ENCODE measurements at regions not wholly inside any gene's neighbourhood (a gene's known extent, or its start where the extent isn't known, plus 50 kb on each side); places are given as distances from the start of the nearest gene placed in this dataset.
A peak's percentile ranks its signal among the peaks of the same experiment; 100 is the strongest.
"Not testable (repeated sequence)": the region's sequence is repeated elsewhere in the genome, so short reads cannot be mapped to it uniquely, and the experiment has no call there.

- in situ Hi-C loops (cut with HindIII; ENCODE audit: low pct_ligation_motif_present, low pct_unique_long_range_greater_than_20kb, low sequenced_read_pairs) = no loop called here
- DNase-seq = no peak
Observed at GRCh38 chr6:51027283-51028065, 208.8 kb downstream of the TFAP2B start.

- peak; percentile 29 for DNase-seq
- in situ Hi-C loops (cut with HindIII; ENCODE audit: low pct_ligation_motif_present, low pct_unique_long_range_greater_than_20kb, low sequenced_read_pairs) = no loop called here
Observed at GRCh38 chr6:51028276-51028675, 209.6 kb downstream of the TFAP2B start.

- no peak for DNase-seq
Observed at GRCh38 chr6:51029561-51029960, 210.9 kb downstream of the TFAP2B start.

GRCh38 chr6:51045548-51045947 is 226.9 kb downstream of the TFAP2B start:
- in situ Hi-C loops (cut with HindIII; ENCODE audit: low pct_ligation_motif_present, low pct_unique_long_range_greater_than_20kb, low sequenced_read_pairs) = no loop called here

More at GRCh38 chr6:51029561-51029960, 210.9 kb downstream of the TFAP2B start:
- in situ Hi-C loops (cut with HindIII; ENCODE audit: low pct_ligation_motif_present, low pct_unique_long_range_greater_than_20kb, low sequenced_read_pairs) = no loop called here

GRCh38 chr6:51049288-51049982 is 230.8 kb downstream of the TFAP2B start:
- DNase-seq = no peak
- in situ Hi-C loops (cut with HindIII; ENCODE audit: low pct_ligation_motif_present, low pct_unique_long_range_greater_than_20kb, low sequenced_read_pairs) = no loop called here

More at GRCh38 chr6:51045548-51045947, 226.9 kb downstream of the TFAP2B start:
- no peak for DNase-seq

- DNase-seq = peak; percentile 18
Observed at GRCh38 chr6:51049983-51050877, 231.6 kb downstream of the TFAP2B start.

GRCh38 chr6:51052716-51053115 is 234.0 kb downstream of the TFAP2B start:
- DNase-seq; in situ Hi-C loops (cut with HindIII; ENCODE audit: low pct_ligation_motif_present, low pct_unique_long_range_greater_than_20kb, low sequenced_read_pairs): not testable (repeated sequence)

More at GRCh38 chr6:51049983-51050877, 231.6 kb downstream of the TFAP2B start:
- in situ Hi-C loops (cut with HindIII; ENCODE audit: low pct_ligation_motif_present, low pct_unique_long_range_greater_than_20kb, low sequenced_read_pairs) = no loop called here

- in situ Hi-C loops (cut with HindIII; ENCODE audit: low pct_ligation_motif_present, low pct_unique_long_range_greater_than_20kb, low sequenced_read_pairs) = not testable (repeated sequence)
Observed at GRCh38 chr6:51055316-51055715, 236.6 kb downstream of the TFAP2B start.

GRCh38 chr6:51057296-51057695 is 238.6 kb downstream of the TFAP2B start:
- in situ Hi-C loops (cut with HindIII; ENCODE audit: low pct_ligation_motif_present, low pct_unique_long_range_greater_than_20kb, low sequenced_read_pairs) = no loop called here
- no peak for DNase-seq

More at GRCh38 chr6:51055316-51055715, 236.6 kb downstream of the TFAP2B start:
- DNase-seq = not testable (repeated sequence)

- DNase-seq = no peak
- in situ Hi-C loops (cut with HindIII; ENCODE audit: low pct_ligation_motif_present, low pct_unique_long_range_greater_than_20kb, low sequenced_read_pairs) = no loop called here
Observed at GRCh38 chr6:51060262-51060762, 241.6 kb downstream of the TFAP2B start.

GRCh38 chr6:51062166-51062722 is 243.6 kb downstream of the TFAP2B start:
- in situ Hi-C loops (cut with HindIII; ENCODE audit: low pct_ligation_motif_present, low pct_unique_long_range_greater_than_20kb, low sequenced_read_pairs) = no loop called here

GRCh38 chr6:51077821-51078518 is 259.3 kb downstream of the TFAP2B start:
- in situ Hi-C loops (cut with HindIII; ENCODE audit: low pct_ligation_motif_present, low pct_unique_long_range_greater_than_20kb, low sequenced_read_pairs) = no loop called here
- no peak for DNase-seq

More at GRCh38 chr6:51062166-51062722, 243.6 kb downstream of the TFAP2B start:
- DNase-seq = no peak

GRCh38 chr6:51090343-51090742 is 271.7 kb downstream of the TFAP2B start:
- in situ Hi-C loops (cut with HindIII; ENCODE audit: low pct_ligation_motif_present, low pct_unique_long_range_greater_than_20kb, low sequenced_read_pairs) = no loop called here
- DNase-seq = no peak

- DNase-seq = peak; percentile 41
- in situ Hi-C loops (cut with HindIII; ENCODE audit: low pct_ligation_motif_present, low pct_unique_long_range_greater_than_20kb, low sequenced_read_pairs) = no loop called here
Observed at GRCh38 chr6:51093871-51094270, 275.2 kb downstream of the TFAP2B start.

- DNase-seq = no peak
- in situ Hi-C loops (cut with HindIII; ENCODE audit: low pct_ligation_motif_present, low pct_unique_long_range_greater_than_20kb, low sequenced_read_pairs) = no loop called here
Observed at GRCh38 chr6:51094271-51094670, 275.6 kb downstream of the TFAP2B start.

GRCh38 chr6:51098246-51098645 is 279.6 kb downstream of the TFAP2B start:
- DNase-seq = no peak
- in situ Hi-C loops (cut with HindIII; ENCODE audit: low pct_ligation_motif_present, low pct_unique_long_range_greater_than_20kb, low sequenced_read_pairs) = no loop called here

GRCh38 chr6:51098791-51099190 is 280.1 kb downstream of the TFAP2B start:
- peak; percentile 64 for DNase-seq
- in situ Hi-C loops (cut with HindIII; ENCODE audit: low pct_ligation_motif_present, low pct_unique_long_range_greater_than_20kb, low sequenced_read_pairs) = no loop called here

- DNase-seq = peak; percentile 35
Observed at GRCh38 chr6:51099201-51099600, 280.5 kb downstream of the TFAP2B start.

More at GRCh38 chr6:51099201-51099600, 280.5 kb downstream of the TFAP2B start:
- in situ Hi-C loops (cut with HindIII; ENCODE audit: low pct_ligation_motif_present, low pct_unique_long_range_greater_than_20kb, low sequenced_read_pairs) = no loop called here

All from ACHN (cell line).